ENCODE measurements at regions not wholly inside any gene's neighbourhood (a gene's known extent, or its start where the extent isn't known, plus 50 kb on each side); places are given as distances from the start of the nearest gene placed in this dataset.

DNA sequence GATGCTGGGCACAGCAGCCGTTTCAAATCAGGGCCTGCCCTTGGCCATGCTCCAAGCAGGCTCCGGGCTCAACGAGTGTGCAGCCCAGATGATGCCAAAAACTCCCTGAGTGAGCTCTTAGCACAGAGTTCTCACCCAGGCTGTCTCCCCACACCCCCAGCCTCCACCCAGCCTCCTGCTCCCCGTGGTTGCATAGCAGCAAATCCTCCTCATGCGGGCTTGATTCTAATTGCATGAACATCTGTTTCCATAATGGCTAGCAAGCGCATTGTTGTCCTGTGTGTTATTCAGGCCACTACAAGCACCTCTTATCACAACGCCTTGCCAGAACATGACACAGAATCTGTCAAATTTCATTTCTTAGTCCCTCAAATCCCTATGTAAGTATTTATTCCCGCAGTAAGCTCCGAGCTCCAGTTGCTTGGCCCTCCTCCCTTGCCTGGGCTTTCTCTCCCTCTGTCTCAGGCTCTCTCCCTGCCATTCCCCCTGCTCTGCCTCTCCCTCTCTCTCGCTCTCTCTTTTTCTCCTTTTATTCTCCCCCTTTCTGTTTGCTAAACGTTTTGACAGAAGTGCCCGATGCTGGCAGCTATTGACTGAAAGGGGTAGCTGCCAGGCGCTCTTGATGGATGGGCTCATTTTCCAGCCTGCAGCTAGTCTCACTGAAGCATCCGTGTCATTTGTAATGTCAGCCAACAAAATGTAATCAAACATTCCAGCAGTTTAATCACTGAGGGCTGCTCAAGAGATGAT lies 306.5 kb downstream of the IL20RB start:
- TF ChIP-seq, protein P1, sequence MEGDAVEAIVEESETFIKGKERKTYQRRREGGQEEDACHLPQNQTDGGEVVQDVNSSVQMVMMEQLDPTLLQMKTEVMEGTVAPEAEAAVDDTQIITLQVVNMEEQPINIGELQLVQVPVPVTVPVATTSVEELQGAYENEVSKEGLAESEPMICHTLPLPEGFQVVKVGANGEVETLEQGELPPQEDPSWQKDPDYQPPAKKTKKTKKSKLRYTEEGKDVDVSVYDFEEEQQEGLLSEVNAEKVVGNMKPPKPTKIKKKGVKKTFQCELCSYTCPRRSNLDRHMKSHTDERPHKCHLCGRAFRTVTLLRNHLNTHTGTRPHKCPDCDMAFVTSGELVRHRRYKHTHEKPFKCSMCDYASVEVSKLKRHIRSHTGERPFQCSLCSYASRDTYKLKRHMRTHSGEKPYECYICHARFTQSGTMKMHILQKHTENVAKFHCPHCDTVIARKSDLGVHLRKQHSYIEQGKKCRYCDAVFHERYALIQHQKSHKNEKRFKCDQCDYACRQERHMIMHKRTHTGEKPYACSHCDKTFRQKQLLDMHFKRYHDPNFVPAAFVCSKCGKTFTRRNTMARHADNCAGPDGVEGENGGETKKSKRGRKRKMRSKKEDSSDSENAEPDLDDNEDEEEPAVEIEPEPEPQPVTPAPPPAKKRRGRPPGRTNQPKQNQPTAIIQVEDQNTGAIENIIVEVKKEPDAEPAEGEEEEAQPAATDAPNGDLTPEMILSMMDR (IDR thresholded peaks at IDR 0.05): no peak
- TF ChIP-seq POLR2A (IDR thresholded peaks at IDR 0.05): no peak

Data from esophagus squamous epithelium (tissue), 4 donors.